GM19035 (cell line): ENCODE measurements at regions not wholly inside any gene's neighbourhood (a gene's known extent, or its start where the extent isn't known, plus 50 kb on each side); places are given as distances from the start of the nearest gene placed in this dataset.

Experiments used
- ATAC-seq: cut with Tn5 transposase; IDR thresholded peaks from one replicate; pipeline ENCODE4 v1.9.1; 2021; ENCODE audit not compliant: unreplicated experiment

GRCh38 chr4:148827781-148828180, 385.6 kb upstream of the NR3C2 start:
- no peak for ATAC-seq

- no peak for ATAC-seq
Observed at GRCh38 chr4:148823419-148823769, 381.2 kb upstream of the NR3C2 start.

- no peak for ATAC-seq
Observed at GRCh38 chr4:148822572-148823418, 380.6 kb upstream of the NR3C2 start.

- ATAC-seq = no peak
Observed at GRCh38 chr4:148814030-148814429, 371.8 kb upstream of the NR3C2 start.

- ATAC-seq = no peak
Observed at GRCh38 chr4:148813289-148813688, 371.1 kb upstream of the NR3C2 start.

GRCh38 chr4:148812101-148812500, 369.9 kb upstream of the NR3C2 start:
- no peak for ATAC-seq

GRCh38 chr4:148810461-148810860, 368.2 kb upstream of the NR3C2 start:
- no peak for ATAC-seq

- no peak for ATAC-seq
Observed at GRCh38 chr4:148808416-148808815, 366.2 kb upstream of the NR3C2 start.

GRCh38 chr4:148800940-148801339, 358.7 kb upstream of the NR3C2 start:
- ATAC-seq = no peak

- no peak for ATAC-seq
Observed at GRCh38 chr4:148800336-148800885, 358.2 kb upstream of the NR3C2 start.

GRCh38 chr4:148795156-148795864, 353.1 kb upstream of the NR3C2 start:
- no peak for ATAC-seq

- no peak for ATAC-seq
Observed at GRCh38 chr4:148793221-148793620, 351.0 kb upstream of the NR3C2 start.

GRCh38 chr4:148790691-148791090, 348.5 kb upstream of the NR3C2 start:
- no peak for ATAC-seq

- no peak for ATAC-seq
Observed at GRCh38 chr4:148790246-148790645, 348.0 kb upstream of the NR3C2 start.

GRCh38 chr4:148787831-148788477, 345.7 kb upstream of the NR3C2 start:
- ATAC-seq = no peak

GRCh38 chr4:148787285-148787684, 345.1 kb upstream of the NR3C2 start:
- no peak for ATAC-seq

- ATAC-seq = no peak
Observed at GRCh38 chr4:148786699-148787098, 344.5 kb upstream of the NR3C2 start.

- ATAC-seq = no peak
Observed at GRCh38 chr4:148782284-148782683, 340.1 kb upstream of the NR3C2 start.

- no peak for ATAC-seq
Observed at GRCh38 chr4:148780426-148781005, 338.3 kb upstream of the NR3C2 start.

GRCh38 chr4:148779771-148780170, 337.6 kb upstream of the NR3C2 start:
- no peak for ATAC-seq

- no peak for ATAC-seq
Observed at GRCh38 chr4:148778980-148779675, 336.9 kb upstream of the NR3C2 start.
